ENCODE measurements at regions not wholly inside any gene's neighbourhood (a gene's known extent, or its start where the extent isn't known, plus 50 kb on each side); places are given as distances from the start of the nearest gene placed in this dataset.
"Not testable (repeated sequence)": the region's sequence is repeated elsewhere in the genome, so short reads cannot be mapped to it uniquely, and the experiment has no call there.

- no peak for DNase-seq
Observed at GRCh38 chr1:169019419-169020058, 87.0 kb upstream of the ATP1B1 start.

- no peak for DNase-seq
Observed at GRCh38 chr1:169020684-169021083, 85.8 kb upstream of the ATP1B1 start.

- no peak for DNase-seq
Observed at GRCh38 chr1:169022648-169023047, 83.8 kb upstream of the ATP1B1 start.

GRCh38 chr1:169024255-169024654, 82.2 kb upstream of the ATP1B1 start:
- DNase-seq = no peak

GRCh38 chr1:169024800-169025271, 81.7 kb upstream of the ATP1B1 start:
- no peak for DNase-seq

- DNase-seq = no peak
Observed at GRCh38 chr1:169025412-169025811, 81.1 kb upstream of the ATP1B1 start.

- no peak for DNase-seq
Observed at GRCh38 chr1:169027607-169028320, 78.7 kb upstream of the ATP1B1 start.

GRCh38 chr1:169031566-169032224, 74.8 kb upstream of the ATP1B1 start:
- DNase-seq = no peak

- no peak for DNase-seq
Observed at GRCh38 chr1:169041366-169041765, 65.1 kb upstream of the ATP1B1 start.

- no peak for DNase-seq
Observed at GRCh38 chr1:169042377-169042776, 64.1 kb upstream of the ATP1B1 start.

GRCh38 chr1:169043823-169044222, 62.7 kb upstream of the ATP1B1 start:
- DNase-seq = no peak

GRCh38 chr1:169044296-169044695, 62.2 kb upstream of the ATP1B1 start:
- peak; percentile 43 for DNase-seq

- DNase-seq = no peak
Observed at GRCh38 chr1:169044971-169045370, 61.5 kb upstream of the ATP1B1 start.

GRCh38 chr1:169046671-169047070, 59.8 kb upstream of the ATP1B1 start:
- DNase-seq = no peak

- no peak for DNase-seq
Observed at GRCh38 chr1:169047074-169047473, 59.4 kb upstream of the ATP1B1 start.

- DNase-seq = no peak
Observed at GRCh38 chr1:169048043-169048442, 58.4 kb upstream of the ATP1B1 start.

GRCh38 chr1:169049258-169049938, 57.1 kb upstream of the ATP1B1 start:
- DNase-seq = peak; percentile 53

GRCh38 chr1:169051171-169051570, 55.3 kb upstream of the ATP1B1 start:
- no peak for DNase-seq

- not testable (repeated sequence) for DNase-seq
Observed at GRCh38 chr1:169052171-169052570, 54.3 kb upstream of the ATP1B1 start.

GRCh38 chr1:169052727-169053126, 53.8 kb upstream of the ATP1B1 start:
- DNase-seq = no peak

GRCh38 chr1:169053196-169053595, 53.3 kb upstream of the ATP1B1 start:
- no peak for DNase-seq

All from stimulated activated CD8-positive, alpha-beta memory T cell treated with anti-CD3 and anti-CD28 coated beads, Interleukin-4, amount 100 ng/mL, for 48 hours (primary cell).